ENCODE measurements at regions not wholly inside any gene's neighbourhood (a gene's known extent, or its start where the extent isn't known, plus 50 kb on each side); places are given as distances from the start of the nearest gene placed in this dataset.

- no peaks in the 10 kb centered on the region for H3K9me3 ChIP-seq (replicated peaks; ENCODE audit: control insufficient read depth, insufficient read depth, low read length)
- no peak overlapping the region for H3K27ac ChIP-seq (ENCODE audit: control insufficient read depth, insufficient read depth)
- no TSS peak for BruUV-seq (replicated peaks)
- DNase-seq (ENCODE audit: low read depth, low spot score) (no peak), ATAC-seq (no peak), FAIRE-seq (no peak)
- SMC1A ChIA-PET (ENCODE audit: uncharacterized antibody, unreplicated experiment), result no interaction called here
- H3K9ac ChIP-seq (ENCODE audit: control insufficient read depth, insufficient read depth, low read length), result no peak overlapping the region
- 0% methylated on average over 1 of the region's 1 CpG for WGBS (ENCODE audit: insufficient coverage, insufficient replicate concordance, low lambda C conversion rate, missing lambda C conversion rate)
- H3K79me2 ChIP-seq (ENCODE audit: control insufficient read depth, insufficient read depth, low read length), result no peaks in the 10 kb centered on the region
- H2AFZ ChIP-seq (ENCODE audit: control insufficient read depth, low read depth, low read length), result no peak overlapping the region
- H3K4me3 ChIP-seq, result no peak overlapping the region
- TF ChIP-seq STAT3 (IDR thresholded peaks at IDR 0.05; ENCODE audit: low read depth, low read length) (no peak), KDM1A (IDR thresholded peaks at IDR 0.05; ENCODE audit: borderline replicate concordance) (no peak)
- H4K20me1 ChIP-seq (ENCODE audit: control insufficient read depth, insufficient read depth), result no peaks in the 10 kb centered on the region
- H3K27me3 ChIP-seq (replicated peaks in 1 of 2; ENCODE audit: control insufficient read depth in 2 of 2, insufficient read depth in 2 of 2, low read length in 1 of 2), result no peaks in the 10 kb centered on the region
- no peak overlapping the region for H3K4me2 ChIP-seq (ENCODE audit: control insufficient read depth, insufficient read depth)
- in situ Hi-C loops (cut with MboI) (no loop called here), intact Hi-C loops (cut with micrococcal nuclease; ENCODE audit: unreplicated experiment) (no loop called here)
- POLR2A ChIA-PET, result interaction anchor here (0.6 kb wide), 1 partner anchor 1041 kb away, joined by 3 read pairs; no protein-coding TSS in a partner anchor
- no peaks in the 10 kb centered on the region for H3K36me3 ChIP-seq (ENCODE audit: control insufficient read depth in 2 of 2, insufficient read depth in 2 of 2, low read length in 1 of 2)
- no peaks in the 10 kb centered on the region for H3K4me1 ChIP-seq (ENCODE audit: control insufficient read depth, insufficient read depth, low read length)
- CTCF ChIA-PET, result interaction anchor here (0.6 kb wide), 1 partner anchor 261 kb away, joined by 3 read pairs; no protein-coding TSS in a partner anchor
- RAD21 ChIA-PET (ENCODE audit: unreplicated experiment), result no interaction called here
Observed at GRCh38 chr2:44866152-44866551, 75.3 kb upstream of the SIX3 start.

DNA sequence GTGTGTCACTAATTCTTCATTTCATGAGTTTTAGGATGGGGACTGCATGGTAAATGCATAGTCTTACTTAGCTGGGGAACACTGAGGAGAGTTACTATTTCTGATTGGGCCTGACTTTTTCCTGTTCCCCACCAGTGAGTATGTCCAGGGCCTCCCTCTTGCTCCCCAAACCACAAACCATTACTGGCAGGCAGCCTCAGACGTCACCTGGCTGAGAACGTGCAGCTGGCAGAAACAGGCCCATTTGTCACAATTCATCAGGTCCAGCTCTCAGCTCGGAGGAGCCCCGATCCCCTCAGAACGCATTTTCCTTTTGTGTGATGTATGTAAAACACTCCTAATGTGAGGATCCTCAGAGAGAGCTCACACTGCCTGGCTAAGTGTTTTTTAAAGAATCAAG, 71.7 kb upstream of the SIX3 start:
- no peak overlapping the region for H2AFZ ChIP-seq (ENCODE audit: control insufficient read depth, low read depth, low read length)
- no peak for DNase-seq (ENCODE audit: low read depth, low spot score)
- no peak overlapping the region for H3K9ac ChIP-seq (ENCODE audit: control insufficient read depth, insufficient read depth, low read length)
- CTCF ChIA-PET, result interaction anchor here (1.0 to 1.6 kb wide), 2 partner anchors 10 to 11 kb away, joined by 4 read pairs; no protein-coding TSS in a partner anchor
- SMC1A ChIA-PET (ENCODE audit: uncharacterized antibody, unreplicated experiment), result interaction anchor here (1.2 kb wide), 2 partner anchors 11 to 34 kb away, joined by 4 read pairs; no protein-coding TSS in a partner anchor
- 28% methylated on average over 5 of the region's 5 CpGs for WGBS (ENCODE audit: insufficient coverage, insufficient replicate concordance, low lambda C conversion rate, missing lambda C conversion rate)
- no peaks in the 10 kb centered on the region for H3K4me1 ChIP-seq (ENCODE audit: control insufficient read depth, insufficient read depth, low read length)
- H3K36me3 ChIP-seq (ENCODE audit: control insufficient read depth in 2 of 2, insufficient read depth in 2 of 2, low read length in 1 of 2), result no peaks in the 10 kb centered on the region
- H3K27ac ChIP-seq (ENCODE audit: control insufficient read depth, insufficient read depth), result no peak overlapping the region
- FAIRE-seq, result no peak
- H4K20me1 ChIP-seq (ENCODE audit: control insufficient read depth, insufficient read depth), result no peaks in the 10 kb centered on the region
- no peak overlapping the region for H3K4me3 ChIP-seq
- TF ChIP-seq KAT2A (conservative IDR thresholded peaks at IDR 0.05; ENCODE audit: control insufficient read depth, low read depth, low read length) (no peak), SREBF1 (IDR thresholded peaks at IDR 0.05; ENCODE audit: low read length) (no peak), ZNF622 (IDR thresholded peaks at IDR 0.05) (no peak), STAT3 (IDR thresholded peaks at IDR 0.05; ENCODE audit: low read depth, low read length) (no peak), ZBED1 (IDR thresholded peaks at IDR 0.05; ENCODE audit: borderline replicate concordance) (no peak), CHD1 (IDR thresholded peaks at IDR 0.05; ENCODE audit: low read depth, low read length) (no peak)
- no peak for ATAC-seq
- no peaks in the 10 kb centered on the region for H3K27me3 ChIP-seq (replicated peaks in 1 of 2; ENCODE audit: control insufficient read depth in 2 of 2, insufficient read depth in 2 of 2, low read length in 1 of 2)
- intact Hi-C loops (cut with micrococcal nuclease; ENCODE audit: unreplicated experiment), result no loop called here
- in situ Hi-C loops (cut with MboI), result no loop called here
- no peak overlapping the region for H3K4me2 ChIP-seq (ENCODE audit: control insufficient read depth, insufficient read depth)
- RAD21 ChIA-PET (ENCODE audit: unreplicated experiment), result no interaction called here
- H3K9me3 ChIP-seq (replicated peaks; ENCODE audit: control insufficient read depth, insufficient read depth, low read length), result no peaks in the 10 kb centered on the region; the same call in 2 of the 3 replicates
- no peaks in the 10 kb centered on the region for H3K79me2 ChIP-seq (ENCODE audit: control insufficient read depth, insufficient read depth, low read length)
- POLR2A ChIA-PET, result no interaction called here
- BruUV-seq (replicated peaks), result no TSS peak

All from GM12878 (cell line).